H9 (cell line): ENCODE measurements at regions not wholly inside any gene's neighbourhood (a gene's known extent, or its start where the extent isn't known, plus 50 kb on each side); places are given as distances from the start of the nearest gene placed in this dataset.

Experiments used
- DNase-seq: peaks from one replicate; pipeline ENCODE4 v3.0.0-alpha.2; 2017
- H2AFZ ChIP-seq: one replicate; pipeline ENCODE4 v1.6.1; 2013; ENCODE audit warnings: mild to moderate bottlenecking, low read length, control low read depth, moderate library complexity
- H2AK5ac ChIP-seq: 2 replicates; pipeline ENCODE4 v1.6.1; 2013; ENCODE audit warnings: low read length, control low read depth, mixed read lengths; ENCODE audit not compliant: insufficient read length
- H2BK120ac ChIP-seq: one replicate; pipeline ENCODE4 v1.6.1; 2013; ENCODE audit warnings: low read depth, mild to moderate bottlenecking, low read length, control low read depth, inconsistent platforms; ENCODE audit not compliant: poor library complexity, severe bottlenecking
- H2BK12ac ChIP-seq: 2 replicates; pipeline ENCODE4 v1.6.1; 2013; ENCODE audit warnings: low read length, control low read depth, mixed read lengths, low read depth; ENCODE audit not compliant: insufficient read length
- H2BK15ac ChIP-seq: 2 replicates; pipeline ENCODE4 v1.6.1; 2013; ENCODE audit warnings: low read depth, low read length, control low read depth
- H2BK20ac ChIP-seq: one replicate; pipeline ENCODE4 v1.6.1; 2013; ENCODE audit warnings: low read depth, mild to moderate bottlenecking, low read length, control low read depth, inconsistent platforms; ENCODE audit not compliant: poor library complexity, severe bottlenecking
- H2BK5ac ChIP-seq: 2 replicates; pipeline ENCODE4 v1.6.1; 2013; ENCODE audit warnings: low read length, control low read depth, mixed read lengths; ENCODE audit not compliant: insufficient read length
- H3K14ac ChIP-seq: 2 replicates; pipeline ENCODE4 v1.6.1; 2013; ENCODE audit warnings: low read length, control low read depth; ENCODE audit not compliant: insufficient read depth
- H3K18ac ChIP-seq: 2 replicates; pipeline ENCODE4 v1.6.1; 2013; ENCODE audit warnings: low read depth, mild to moderate bottlenecking, mixed read lengths, low read length, control low read depth; ENCODE audit not compliant: insufficient read length
- H3K23ac ChIP-seq: 2 replicates; pipeline ENCODE4 v1.6.1; 2013; ENCODE audit warnings: low read length, control low read depth, mixed read lengths, low read depth; ENCODE audit not compliant: insufficient read length
- H3K23me2 ChIP-seq: 2 replicates; pipeline ENCODE4 v1.6.1; 2013; ENCODE audit warnings: low read depth, mild to moderate bottlenecking, mixed read lengths, low read length, control low read depth; ENCODE audit not compliant: insufficient read length, poor library complexity, severe bottlenecking
- H3K27ac ChIP-seq: 2 replicates; pipeline ENCODE4 v1.5.1; 2013; ENCODE audit warnings: low read length, control low read depth, mixed read lengths, low read depth; ENCODE audit not compliant: insufficient read length
- H3K27me3 ChIP-seq: 2 replicates; pipeline ENCODE4 v1.6.1; 2013; ENCODE audit warnings: low read length, control low read depth, inconsistent platforms; ENCODE audit not compliant: insufficient read depth
- H3K4ac ChIP-seq: 2 replicates; pipeline ENCODE4 v1.6.1; 2013; ENCODE audit warnings: low read depth, mild to moderate bottlenecking, control low read depth, inconsistent platforms, low read length, moderate library complexity
- H3K4me1 ChIP-seq: 2 replicates; pipeline ENCODE4 v1.6.1; 2013; ENCODE audit warnings: low read length, control low read depth, inconsistent platforms; ENCODE audit not compliant: insufficient read depth
- H3K4me2 ChIP-seq: 2 replicates; pipeline ENCODE4 v1.6.1; 2013; ENCODE audit warnings: low read length, control low read depth, mixed read lengths; ENCODE audit not compliant: insufficient read length, insufficient read depth
- H3K56ac ChIP-seq: 2 replicates; pipeline ENCODE4 v1.6.1; 2013; ENCODE audit warnings: low read depth, mild to moderate bottlenecking, mixed read lengths, low read length, control low read depth; ENCODE audit not compliant: insufficient read length
- H3K79me1 ChIP-seq: 2 replicates; pipeline ENCODE4 v1.6.1; 2013; ENCODE audit warnings: low read depth, mild to moderate bottlenecking, moderate library complexity, low read length, control low read depth, inconsistent platforms; ENCODE audit not compliant: insufficient read depth, poor library complexity, severe bottlenecking
- H3K79me2 ChIP-seq: 2 replicates; pipeline ENCODE4 v1.6.1; 2013; ENCODE audit warnings: low read length, control low read depth, inconsistent platforms; ENCODE audit not compliant: insufficient read depth
- H3K9ac ChIP-seq: 2 replicates; pipeline ENCODE4 v1.6.1; 2013; ENCODE audit warnings: low read length, control low read depth, mixed read lengths; ENCODE audit not compliant: insufficient read length; ENCODE audit errors: extremely low read depth
- H3K9me3 ChIP-seq: one replicate; pipeline ENCODE4 v1.6.1; 2013; ENCODE audit warnings: low read depth, low read length, inconsistent platforms; ENCODE audit not compliant: control insufficient read depth
- H3T11ph ChIP-seq: one replicate; pipeline ENCODE4 v1.6.1; 2013; ENCODE audit warnings: mild to moderate bottlenecking, low read length, control low read depth, inconsistent platforms
- H4K20me1 ChIP-seq: one replicate; pipeline ENCODE4 v1.6.1; 2013; ENCODE audit not compliant: control insufficient read depth, insufficient read length, insufficient read depth
- H4K5ac ChIP-seq: 2 replicates; pipeline ENCODE4 v1.6.1; 2013; ENCODE audit warnings: low read depth, mild to moderate bottlenecking, mixed read lengths, low read length, control low read depth; ENCODE audit not compliant: insufficient read length
- H4K8ac ChIP-seq: replicated peaks from 2 replicates; pipeline ENCODE4 v1.6.1; 2013; ENCODE audit warnings: low read length, control low read depth, mixed read lengths, low read depth; ENCODE audit not compliant: insufficient read length
- H4K91ac ChIP-seq: 2 replicates; pipeline ENCODE4 v1.6.1; 2013; ENCODE audit warnings: low read depth, mild to moderate bottlenecking, moderate library complexity, mixed read lengths, low read length, control low read depth; ENCODE audit not compliant: insufficient read length
- H3K27ac Mint-ChIP-seq, 3 experiments: 2 replicates in 2 of 3; 3 replicates in 1 of 3; pipeline ENCODE4 v1.8.0; 2020 to 2021; ENCODE audit warnings: mixed read lengths in 3 of 3, mild to moderate bottlenecking in 1 of 3, moderate library complexity in 1 of 3
- H3K27me3 Mint-ChIP-seq: 2 replicates; pipeline ENCODE4 v1.8.0; 2021; ENCODE audit warnings: low read depth, mild to moderate bottlenecking, moderate library complexity, mixed read lengths
- H3K36me3 Mint-ChIP-seq, 3 experiments: 2 replicates in 2 of 3; 3 replicates in 1 of 3; pipeline ENCODE4 v1.8.0; 2020 to 2021; ENCODE audit warnings: low read depth in 3 of 3, mixed read lengths in 3 of 3; ENCODE audit not compliant: insufficient read depth in 1 of 3
- H3K4me1 Mint-ChIP-seq, 2 experiments: 2 replicates each; pipeline ENCODE4 v1.8.0; 2020; ENCODE audit warnings: mixed read lengths in 2 of 2
- H3K4me3 Mint-ChIP-seq, 2 experiments: 2 replicates in 1 of 2; 3 replicates in 1 of 2; pipeline ENCODE4 v1.8.0; 2020 to 2021; ENCODE audit warnings: mild to moderate bottlenecking in 2 of 2, mixed read lengths in 2 of 2, moderate library complexity in 1 of 2
- H3K9me3 Mint-ChIP-seq, 2 experiments: 2 replicates in 1 of 2; 3 replicates in 1 of 2; pipeline ENCODE4 v1.8.0; 2020; ENCODE audit warnings: mild to moderate bottlenecking in 2 of 2, mixed read lengths in 2 of 2, moderate library complexity in 1 of 2
- WGBS: extraction: QIAGEN DNeasy Blood & Tissue Kit; methylation state at CpG from one replicate; pipeline ENCODE4 v1.1.7; 2013; ENCODE audit warnings: missing lambda C conversion rate, low lambda C conversion rate, mixed read lengths; ENCODE audit not compliant: insufficient read length; ENCODE audit errors: extremely low coverage; 5-methylcytosine and 5-hydroxymethylcytosine counted together
- TF ChIP-seq, protein P1 (sequence below): fragments of 200-600 bp; sonication (generic); conservative IDR thresholded peaks from 3 replicates; pipeline ENCODE4 v1.8.0; 2021; ENCODE audit warnings: antibody characterized with exemption, mild to moderate bottlenecking

DNA sequence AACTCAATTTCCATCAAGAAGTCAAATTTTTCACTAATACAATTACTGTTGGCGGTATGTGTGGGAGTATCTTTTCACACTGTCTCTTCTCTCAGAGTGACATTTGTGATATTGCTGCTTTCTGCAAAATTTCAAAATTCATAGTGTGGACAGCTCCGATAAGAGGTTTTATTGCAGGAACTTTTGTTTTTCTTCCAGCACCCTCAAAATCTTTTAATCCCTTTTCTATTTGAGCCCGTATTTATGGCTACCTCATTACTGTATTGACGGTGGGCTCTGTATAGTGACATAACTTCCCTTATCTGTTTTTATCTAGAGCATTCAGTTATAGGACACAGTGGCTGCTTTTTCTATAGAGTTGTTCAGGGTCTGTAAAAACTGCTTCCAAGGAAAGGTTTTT lies 794.4 kb upstream of the TMPRSS15 start:
- Histone ChIP-seq H3K79me1 (no peaks in the 10 kb centered on the region), H3K23me2 (no peaks in the 10 kb centered on the region), H2BK5ac (no peak overlapping the region), H4K20me1 (no peaks in the 10 kb centered on the region), H3K27ac (no peak overlapping the region), H3K4me1 (no peaks in the 10 kb centered on the region), H3K4me2 (no peak overlapping the region), H2BK120ac (no peak overlapping the region), H3K9me3 (no peaks in the 10 kb centered on the region), H3K56ac (no peak overlapping the region), H4K5ac (no peak overlapping the region), H2BK15ac (no peak overlapping the region), H4K8ac (no peak overlapping the region), H2AFZ (no peak overlapping the region), H3K79me2 (no peaks in the 10 kb centered on the region), H3K14ac (no peak overlapping the region), H2BK12ac (no peak overlapping the region), H3K18ac (no peak overlapping the region), H2AK5ac (no peak overlapping the region), H3T11ph (no peak overlapping the region), H3K27me3 (no peaks in the 10 kb centered on the region), H3K9ac (no peak overlapping the region), H3K23ac (no peak overlapping the region), H4K91ac (no peak overlapping the region), H2BK20ac (no peak overlapping the region), H3K4ac (no peak overlapping the region)
- Mint-ChIP-seq H3K27ac (no peak overlapping the region), H3K4me1 (peaks cover 5 to 8% of the 10 kb centered on the region in 2 experiments; a peak in 2 of 4 replicates), H3K36me3 (no peaks in the 10 kb centered on the region), H3K9me3 (no peaks in the 10 kb centered on the region), H3K27me3 (no peaks in the 10 kb centered on the region), H3K4me3 (no peak overlapping the region)
- DNase-seq: no peak
- no CpG with 5 or more reads among the region's 4 CpGs for WGBS
- TF ChIP-seq, protein P1, sequence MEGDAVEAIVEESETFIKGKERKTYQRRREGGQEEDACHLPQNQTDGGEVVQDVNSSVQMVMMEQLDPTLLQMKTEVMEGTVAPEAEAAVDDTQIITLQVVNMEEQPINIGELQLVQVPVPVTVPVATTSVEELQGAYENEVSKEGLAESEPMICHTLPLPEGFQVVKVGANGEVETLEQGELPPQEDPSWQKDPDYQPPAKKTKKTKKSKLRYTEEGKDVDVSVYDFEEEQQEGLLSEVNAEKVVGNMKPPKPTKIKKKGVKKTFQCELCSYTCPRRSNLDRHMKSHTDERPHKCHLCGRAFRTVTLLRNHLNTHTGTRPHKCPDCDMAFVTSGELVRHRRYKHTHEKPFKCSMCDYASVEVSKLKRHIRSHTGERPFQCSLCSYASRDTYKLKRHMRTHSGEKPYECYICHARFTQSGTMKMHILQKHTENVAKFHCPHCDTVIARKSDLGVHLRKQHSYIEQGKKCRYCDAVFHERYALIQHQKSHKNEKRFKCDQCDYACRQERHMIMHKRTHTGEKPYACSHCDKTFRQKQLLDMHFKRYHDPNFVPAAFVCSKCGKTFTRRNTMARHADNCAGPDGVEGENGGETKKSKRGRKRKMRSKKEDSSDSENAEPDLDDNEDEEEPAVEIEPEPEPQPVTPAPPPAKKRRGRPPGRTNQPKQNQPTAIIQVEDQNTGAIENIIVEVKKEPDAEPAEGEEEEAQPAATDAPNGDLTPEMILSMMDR: no peak
